NOMO-1 treated with dmso at 0.1 percent for 144 hours (cell line): ENCODE measurements at regions not wholly inside any gene's neighbourhood (a gene's known extent, or its start where the extent isn't known, plus 50 kb on each side); places are given as distances from the start of the nearest gene placed in this dataset.
"Not testable (repeated sequence)": the region's sequence is repeated elsewhere in the genome, so short reads cannot be mapped to it uniquely, and the experiment has no call there.

Experiments
- DNase-seq: peaks from one replicate; lab custom pipeline; 2025; ENCODE audit not compliant: unreplicated experiment; lab: John Stamatoyannopoulos, UW

GRCh38 chr3:104175696-104176095 is 1191.0 kb upstream of the ALCAM start:
- no peak for DNase-seq

DNA sequence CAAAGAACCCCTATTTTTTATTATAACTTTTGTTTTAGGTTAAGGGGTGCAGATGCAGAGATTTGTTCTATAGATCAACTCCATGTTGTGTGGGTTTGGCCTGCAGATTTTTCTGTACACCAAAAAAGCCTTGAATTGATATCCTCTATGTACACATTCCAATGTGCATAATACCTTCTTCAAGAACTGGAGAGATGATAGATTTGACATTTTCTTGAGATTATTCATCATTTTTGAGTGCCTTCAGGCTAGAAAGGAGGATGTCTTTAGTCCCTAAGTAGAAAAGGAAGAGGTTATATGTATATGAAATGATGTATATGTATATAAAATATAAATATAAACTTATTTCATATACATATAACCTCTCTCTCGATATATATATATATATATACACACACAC is 1190.0 kb upstream of the ALCAM start:
- DNase-seq, result no peak

- no peak for DNase-seq
Observed at GRCh38 chr3:104178680-104179079, 1188.0 kb upstream of the ALCAM start.

DNA sequence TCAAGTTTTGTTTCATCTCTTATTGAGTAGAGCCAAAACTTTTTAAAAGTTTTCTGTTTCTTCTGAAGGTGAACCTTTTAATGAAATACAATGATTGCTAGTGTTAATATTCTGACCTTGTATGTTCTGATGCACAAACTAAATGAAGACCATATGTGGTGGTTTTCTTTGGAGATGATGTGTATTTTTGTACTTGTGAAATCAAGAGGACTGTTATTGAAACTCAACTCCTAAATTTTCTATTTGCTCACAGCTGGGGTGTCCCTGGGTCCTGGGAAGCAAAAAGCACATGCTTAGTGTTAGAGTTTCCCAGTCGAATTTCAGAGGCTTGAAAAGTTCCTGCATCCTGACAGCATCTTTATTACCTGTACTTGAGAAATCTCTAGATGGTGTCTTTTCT is 1185.8 kb upstream of the ALCAM start:
- no peak for DNase-seq

DNA sequence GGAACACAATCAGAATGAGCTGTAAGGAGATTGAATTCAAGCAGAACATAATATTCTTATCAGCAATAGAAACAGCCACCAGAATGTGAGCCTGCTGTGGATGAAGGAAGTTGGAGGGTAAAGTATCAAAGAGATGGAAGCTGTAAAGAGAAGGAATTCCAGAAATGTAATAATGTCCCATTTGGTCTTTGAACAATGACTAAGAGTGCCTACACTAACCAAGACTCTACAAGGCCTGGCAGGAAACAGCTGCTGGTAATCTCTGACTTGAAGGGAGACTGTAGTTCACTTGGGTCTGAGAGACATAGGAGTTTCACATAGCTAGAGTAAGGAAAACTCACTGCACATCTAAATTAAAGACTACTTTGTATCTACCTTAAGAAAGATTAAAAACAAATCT is 1176.0 kb upstream of the ALCAM start:
- no peak for DNase-seq

DNA sequence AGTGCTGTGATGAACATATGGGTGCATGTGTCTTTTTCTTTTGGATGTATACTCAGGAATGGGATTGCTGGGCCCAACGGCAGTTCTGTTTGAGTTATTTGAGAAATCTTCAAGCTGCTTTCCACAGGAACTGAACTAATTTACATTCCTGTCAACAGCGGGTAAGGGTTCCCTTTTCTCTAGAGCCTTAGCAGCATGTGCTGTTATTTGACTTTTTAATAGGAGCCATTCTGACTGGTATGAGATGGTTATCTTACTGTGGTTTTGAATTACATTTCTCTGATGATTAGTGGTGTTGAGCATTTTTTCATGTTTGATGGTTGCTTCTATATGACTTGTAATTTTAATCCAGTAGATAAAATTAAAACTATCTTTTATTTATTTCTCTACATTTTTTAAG is 1168.6 kb upstream of the ALCAM start:
- no peak for DNase-seq

GRCh38 chr3:104206925-104207324 is 1159.8 kb upstream of the ALCAM start:
- DNase-seq, result no peak

DNA sequence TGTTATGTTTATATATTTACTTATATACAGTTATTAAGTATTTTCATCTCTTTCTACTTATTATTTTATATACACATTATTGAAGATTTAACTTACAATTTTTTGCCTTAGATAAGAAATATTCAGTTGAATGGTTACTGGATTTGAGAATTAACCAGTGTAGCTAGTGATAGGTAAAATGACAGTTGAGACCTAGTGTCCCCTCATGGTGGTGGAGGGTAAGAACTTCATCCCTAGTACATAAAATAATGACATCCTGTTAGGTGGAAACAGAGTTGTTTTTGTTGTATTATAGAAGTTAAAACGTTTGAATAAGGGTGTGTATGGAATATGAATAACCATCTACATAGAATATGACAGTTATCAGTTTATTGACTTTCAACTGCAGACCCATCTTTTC is 1152.4 kb upstream of the ALCAM start:
- DNase-seq, result no peak

DNA sequence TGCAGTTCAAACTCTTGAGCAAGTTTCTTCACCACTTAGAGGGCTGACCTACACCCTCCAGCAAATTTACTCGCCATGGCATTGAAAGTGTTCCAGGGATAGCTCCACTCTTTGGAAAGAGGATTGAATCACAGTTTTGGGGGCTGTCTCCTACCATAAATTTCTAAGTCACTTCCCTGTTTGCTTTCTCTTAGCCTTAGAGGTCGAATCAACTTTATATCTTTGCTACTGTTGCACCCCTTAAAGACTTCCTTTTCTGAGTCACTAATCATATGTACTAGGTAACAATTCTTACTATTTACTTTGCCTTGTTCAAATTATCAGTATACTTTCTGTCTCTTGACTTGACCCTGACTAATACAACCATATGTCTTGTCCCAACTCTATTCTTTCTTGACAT is 1151.8 kb upstream of the ALCAM start:
- no peak for DNase-seq

DNA sequence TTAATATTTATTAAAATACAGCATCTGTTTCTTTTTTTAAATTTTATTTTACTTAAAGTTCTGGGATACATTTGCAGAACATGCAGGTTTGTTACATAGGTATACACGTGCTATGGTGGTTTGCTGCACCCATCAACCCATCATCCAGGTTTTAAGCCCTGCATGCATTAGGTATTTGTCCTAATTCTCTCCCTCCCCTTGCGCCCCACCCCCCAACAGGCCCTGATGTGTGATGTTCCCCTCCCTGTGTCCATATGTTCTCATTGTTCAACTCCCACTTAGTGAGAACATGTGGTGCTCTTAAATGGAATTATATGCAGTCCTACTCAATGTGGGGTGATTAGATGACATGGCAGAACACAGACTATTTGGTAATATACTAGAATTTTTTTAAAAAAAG is 1147.7 kb upstream of the ALCAM start:
- not testable (repeated sequence) for DNase-seq

DNA sequence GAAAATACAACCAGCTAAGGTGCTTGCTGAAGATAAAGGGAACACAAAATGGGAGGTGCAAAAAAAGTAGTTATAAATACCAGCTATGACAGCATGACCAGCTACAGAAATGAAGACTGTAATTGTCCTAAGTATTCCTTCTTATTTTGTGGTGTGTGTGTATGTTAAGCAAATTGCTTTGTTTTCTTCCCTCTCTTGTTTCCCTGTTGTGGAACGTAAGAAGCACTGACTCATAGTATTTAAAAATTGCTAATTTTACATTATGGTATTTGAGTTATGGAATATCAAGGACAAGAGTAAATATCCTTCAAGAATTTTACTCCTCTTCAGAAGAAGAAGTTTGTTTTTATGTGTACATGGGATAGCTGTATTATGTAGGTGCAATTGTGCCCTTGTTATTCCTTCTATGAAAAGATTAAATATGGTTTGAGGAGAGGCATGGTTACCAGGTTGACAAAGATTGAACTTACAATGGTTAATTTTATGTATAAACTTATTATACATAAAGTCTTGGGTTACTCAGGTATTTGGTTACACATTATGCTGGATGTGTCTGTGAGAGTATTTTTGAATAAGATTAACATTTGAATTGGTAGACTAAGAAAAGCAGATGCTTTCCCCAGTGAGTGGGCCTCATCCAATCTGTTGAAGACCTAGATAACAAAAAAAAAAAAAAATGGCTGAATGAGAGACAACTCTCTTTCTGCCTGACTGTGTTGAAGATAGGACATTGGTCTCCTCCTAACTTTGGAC is 1132.1 kb upstream of the ALCAM start:
- no peak for DNase-seq

DNA sequence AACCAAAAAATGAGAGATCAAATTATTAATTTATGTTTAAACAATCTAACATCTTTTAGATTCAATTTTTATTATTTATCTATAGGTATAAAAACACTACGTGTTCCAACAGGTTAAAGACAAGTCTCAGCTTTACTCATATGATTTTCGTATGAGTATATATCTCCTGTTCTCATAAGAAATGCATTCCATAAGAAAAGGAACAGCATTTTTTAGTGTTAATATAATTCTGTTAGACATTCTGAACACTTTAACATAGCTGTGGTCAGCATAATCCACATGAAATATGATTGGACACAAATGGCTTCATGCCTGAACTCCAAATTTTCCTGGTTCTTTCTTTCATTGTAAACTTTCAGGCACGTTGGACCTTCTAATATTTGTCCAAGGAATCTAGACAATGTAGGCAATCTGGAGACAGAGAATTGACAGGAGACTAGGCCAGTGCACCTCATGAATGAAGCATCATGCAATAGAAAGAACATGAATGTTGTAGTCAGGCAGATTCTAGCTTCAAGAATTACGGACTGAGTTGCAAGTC is 1122.0 kb upstream of the ALCAM start:
- DNase-seq, result no peak

- DNase-seq, result no peak
Observed at GRCh38 chr3:104245261-104245660, 1121.4 kb upstream of the ALCAM start.

GRCh38 chr3:104245981-104246380 is 1120.7 kb upstream of the ALCAM start:
- no peak for DNase-seq

DNA sequence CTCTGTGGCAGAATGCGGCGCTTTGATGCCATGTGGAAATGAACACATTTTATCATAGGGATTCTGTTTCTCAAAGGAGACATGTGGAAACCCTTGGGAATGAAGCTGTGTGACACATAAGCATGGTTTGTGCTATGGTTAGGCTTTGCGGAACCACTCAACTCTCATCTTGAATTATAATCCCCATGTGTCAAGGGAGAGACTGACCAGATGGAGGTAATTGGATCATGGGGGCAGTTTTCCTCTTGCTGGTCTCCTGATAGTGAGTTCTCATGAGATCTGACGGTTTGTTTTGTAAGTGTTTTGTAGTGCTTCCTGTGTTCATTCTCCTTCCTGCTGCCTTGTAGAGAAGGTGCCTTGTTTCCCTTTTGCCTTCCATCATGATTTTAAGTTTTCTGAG is 1109.2 kb upstream of the ALCAM start:
- DNase-seq, result no peak

DNA sequence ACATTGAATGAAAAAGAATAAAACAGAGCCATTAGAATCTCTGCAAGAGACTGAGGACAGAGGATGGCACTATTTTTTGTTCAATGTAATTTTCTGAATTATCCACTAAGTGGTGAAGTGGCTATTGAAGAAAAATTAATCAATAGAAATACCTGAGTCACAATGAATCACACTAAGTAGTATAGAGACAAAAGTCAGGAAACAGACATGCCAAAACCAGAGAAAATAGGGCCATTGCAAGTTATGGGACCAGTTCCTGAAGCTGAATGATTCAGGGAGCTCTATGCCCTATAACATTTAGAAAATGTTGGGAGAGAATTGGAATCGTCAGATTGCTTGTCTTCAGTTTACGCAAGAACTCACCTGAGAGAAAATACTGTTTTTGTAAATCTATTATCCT is 1103.2 kb upstream of the ALCAM start:
- DNase-seq, result no peak

GRCh38 chr3:104266219-104266618 is 1100.5 kb upstream of the ALCAM start:
- not testable (repeated sequence) for DNase-seq

- DNase-seq, result no peak
Observed at GRCh38 chr3:104269771-104270170, 1096.9 kb upstream of the ALCAM start.

- DNase-seq, result no peak
Observed at GRCh38 chr3:104273046-104273649, 1093.6 kb upstream of the ALCAM start.

- DNase-seq, result no peak
Observed at GRCh38 chr3:104275199-104275598, 1091.5 kb upstream of the ALCAM start.

- DNase-seq, result no peak
Observed at GRCh38 chr3:104279617-104280016, 1087.1 kb upstream of the ALCAM start.

- no peak for DNase-seq
Observed at GRCh38 chr3:104281713-104282112, 1085.0 kb upstream of the ALCAM start.

- DNase-seq, result no peak
Observed at GRCh38 chr3:104286645-104287044, 1080.1 kb upstream of the ALCAM start.
